HL-60 (cell line): ENCODE measurements at regions not wholly inside any gene's neighbourhood (a gene's known extent, or its start where the extent isn't known, plus 50 kb on each side); places are given as distances from the start of the nearest gene placed in this dataset.

Experiments
- DNase-seq, 2 experiments: peaks; one replicate each; pipeline ENCODE4 v3.0.0-alpha.2; 2010 to 2020; ENCODE audit warnings: low read depth in 1 of 2, low spot score in 1 of 2
- H3K27ac ChIP-seq: fragments of 250-450 bp; sonication (Bioruptor Pico); replicated peaks from 2 replicates; pipeline ENCODE4 v1.5.1; 2020; ENCODE audit warnings: mild to moderate bottlenecking, moderate library complexity
- H3K27me3 ChIP-seq: fragments of 250-450 bp; sonication (Bioruptor Pico); 2 replicates; pipeline ENCODE4 v1.5.1; 2021; ENCODE audit warnings: mild to moderate bottlenecking, moderate library complexity; ENCODE audit not compliant: insufficient read depth, poor library complexity, severe bottlenecking
- H3K4me3 ChIP-seq: replicated peaks from 2 replicates; pipeline ENCODE4 v1.5.1; 2011; ENCODE audit warnings: mild to moderate bottlenecking, control low read depth, low read length; ENCODE audit not compliant: insufficient read depth
- GABPA ChIP-seq: IDR thresholded peaks from 2 replicates; pipeline ENCODE4 v1.6.1; 2012; ENCODE audit warnings: low read depth
- POLR2AphosphoS5 ChIP-seq: IDR thresholded peaks from 2 replicates; pipeline ENCODE4 v1.6.1; 2012; ENCODE audit warnings: low read depth
- SPI1 ChIP-seq: IDR thresholded peaks from 2 replicates; pipeline ENCODE4 v1.6.1; 2012; ENCODE audit warnings: low read depth, mild to moderate bottlenecking, borderline replicate concordance
- TF ChIP-seq, protein P1 (sequence below): IDR thresholded peaks from one replicate; pipeline ENCODE4 v1.5.1; 2011; ENCODE audit warnings: low read length, control low read depth, inconsistent platforms; ENCODE audit not compliant: insufficient read depth
- TF ChIP-seq, protein P2 (sequence below): IDR thresholded peaks from 2 replicates; pipeline ENCODE4 v1.6.1; 2012; ENCODE audit warnings: low read depth; ENCODE audit not compliant: insufficient replicate concordance

DNA sequence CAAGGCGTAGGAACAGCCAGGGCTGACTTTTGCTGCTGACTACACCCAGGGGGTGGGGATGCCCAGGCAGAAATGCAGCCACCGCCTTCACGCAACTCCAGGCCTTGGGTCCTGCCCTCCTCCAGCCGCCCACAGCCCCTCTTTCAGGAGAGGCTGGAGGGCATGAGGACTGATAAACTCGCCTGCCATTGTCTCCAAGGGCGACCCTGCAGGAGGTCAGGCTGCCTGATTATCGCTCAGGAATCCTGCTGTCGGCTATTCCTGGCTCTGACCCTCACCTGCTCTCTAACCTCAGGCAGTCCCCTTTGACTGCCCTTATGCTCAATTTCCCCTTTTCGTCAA lies 62.0 kb upstream of the HDDC2 start:
- peaks cover 21% of the 10 kb centered on the region for H3K27me3 ChIP-seq
- no peak overlapping the region for H3K27ac ChIP-seq
- no peak for TF ChIP-seq POLR2AphosphoS5
- TF ChIP-seq GABPA: no peak
- TF ChIP-seq, protein P1, sequence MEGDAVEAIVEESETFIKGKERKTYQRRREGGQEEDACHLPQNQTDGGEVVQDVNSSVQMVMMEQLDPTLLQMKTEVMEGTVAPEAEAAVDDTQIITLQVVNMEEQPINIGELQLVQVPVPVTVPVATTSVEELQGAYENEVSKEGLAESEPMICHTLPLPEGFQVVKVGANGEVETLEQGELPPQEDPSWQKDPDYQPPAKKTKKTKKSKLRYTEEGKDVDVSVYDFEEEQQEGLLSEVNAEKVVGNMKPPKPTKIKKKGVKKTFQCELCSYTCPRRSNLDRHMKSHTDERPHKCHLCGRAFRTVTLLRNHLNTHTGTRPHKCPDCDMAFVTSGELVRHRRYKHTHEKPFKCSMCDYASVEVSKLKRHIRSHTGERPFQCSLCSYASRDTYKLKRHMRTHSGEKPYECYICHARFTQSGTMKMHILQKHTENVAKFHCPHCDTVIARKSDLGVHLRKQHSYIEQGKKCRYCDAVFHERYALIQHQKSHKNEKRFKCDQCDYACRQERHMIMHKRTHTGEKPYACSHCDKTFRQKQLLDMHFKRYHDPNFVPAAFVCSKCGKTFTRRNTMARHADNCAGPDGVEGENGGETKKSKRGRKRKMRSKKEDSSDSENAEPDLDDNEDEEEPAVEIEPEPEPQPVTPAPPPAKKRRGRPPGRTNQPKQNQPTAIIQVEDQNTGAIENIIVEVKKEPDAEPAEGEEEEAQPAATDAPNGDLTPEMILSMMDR: no peak
- no peak for TF ChIP-seq SPI1
- DNase-seq: no peak
- H3K4me3 ChIP-seq: no peak overlapping the region

DNA sequence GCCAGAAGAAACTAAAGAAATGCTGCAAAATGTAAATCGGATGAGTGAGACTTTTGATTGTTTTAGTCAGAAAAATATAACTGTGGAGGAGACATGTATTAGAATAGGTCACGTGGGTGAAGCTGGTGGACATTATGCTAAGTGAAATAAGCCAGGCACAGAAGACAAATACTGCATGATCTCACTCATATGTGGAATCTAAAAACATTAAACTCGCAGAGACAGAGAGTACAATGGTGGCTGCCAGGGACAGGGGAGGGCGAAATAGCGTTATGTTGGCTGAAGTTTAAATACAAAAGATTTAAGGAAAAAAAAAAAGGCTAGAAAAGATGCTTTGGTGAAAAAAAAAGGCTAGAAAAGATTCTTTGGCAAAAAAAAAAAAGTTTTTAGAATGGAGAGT lies 63.5 kb upstream of the HDDC2 start:
- H3K27ac ChIP-seq: no peak overlapping the region

DNA sequence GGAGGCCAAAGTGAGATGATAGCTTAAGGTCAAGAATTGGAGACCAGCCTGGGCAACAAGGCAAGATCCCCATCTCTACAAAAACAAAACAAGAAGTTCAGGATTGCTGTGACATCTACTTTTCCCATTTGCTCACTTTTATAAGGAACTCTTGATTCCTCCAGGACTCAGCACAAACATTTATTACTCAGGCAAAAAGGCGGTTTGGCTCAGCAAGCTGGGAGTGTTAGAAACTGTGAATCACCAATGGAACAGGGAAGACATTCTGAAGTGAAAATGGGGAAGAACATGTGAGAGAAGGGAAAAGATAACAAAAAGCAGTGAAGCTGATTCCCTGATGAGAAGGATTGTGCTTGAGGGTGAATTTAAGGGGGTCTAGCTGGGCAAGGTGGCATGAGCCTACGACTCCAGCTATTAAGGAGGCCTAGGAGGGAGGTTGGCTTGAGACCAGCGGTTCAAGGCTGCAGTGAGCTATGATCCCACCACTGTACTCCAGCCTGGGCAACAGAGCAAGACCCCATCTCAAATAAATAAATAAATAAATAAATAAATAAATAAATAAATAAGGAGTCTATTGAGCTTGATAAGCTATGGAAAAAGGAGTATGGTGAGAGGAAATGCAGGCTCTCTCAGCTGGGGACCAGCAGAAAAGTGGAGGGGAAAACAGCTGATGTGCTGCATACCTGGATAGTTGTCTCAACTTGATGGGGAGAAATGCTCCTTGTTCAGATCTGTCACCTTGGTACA lies 65.4 kb upstream of the HDDC2 start:
- no peak for DNase-seq
- Histone ChIP-seq H3K27ac (no peak overlapping the region), H3K4me3 (no peak overlapping the region), H3K27me3 (peaks cover 17% of the 10 kb centered on the region)
- TF ChIP-seq SPI1 (no peak), GABPA (no peak), POLR2AphosphoS5 (no peak)
- TF ChIP-seq, protein P2, sequence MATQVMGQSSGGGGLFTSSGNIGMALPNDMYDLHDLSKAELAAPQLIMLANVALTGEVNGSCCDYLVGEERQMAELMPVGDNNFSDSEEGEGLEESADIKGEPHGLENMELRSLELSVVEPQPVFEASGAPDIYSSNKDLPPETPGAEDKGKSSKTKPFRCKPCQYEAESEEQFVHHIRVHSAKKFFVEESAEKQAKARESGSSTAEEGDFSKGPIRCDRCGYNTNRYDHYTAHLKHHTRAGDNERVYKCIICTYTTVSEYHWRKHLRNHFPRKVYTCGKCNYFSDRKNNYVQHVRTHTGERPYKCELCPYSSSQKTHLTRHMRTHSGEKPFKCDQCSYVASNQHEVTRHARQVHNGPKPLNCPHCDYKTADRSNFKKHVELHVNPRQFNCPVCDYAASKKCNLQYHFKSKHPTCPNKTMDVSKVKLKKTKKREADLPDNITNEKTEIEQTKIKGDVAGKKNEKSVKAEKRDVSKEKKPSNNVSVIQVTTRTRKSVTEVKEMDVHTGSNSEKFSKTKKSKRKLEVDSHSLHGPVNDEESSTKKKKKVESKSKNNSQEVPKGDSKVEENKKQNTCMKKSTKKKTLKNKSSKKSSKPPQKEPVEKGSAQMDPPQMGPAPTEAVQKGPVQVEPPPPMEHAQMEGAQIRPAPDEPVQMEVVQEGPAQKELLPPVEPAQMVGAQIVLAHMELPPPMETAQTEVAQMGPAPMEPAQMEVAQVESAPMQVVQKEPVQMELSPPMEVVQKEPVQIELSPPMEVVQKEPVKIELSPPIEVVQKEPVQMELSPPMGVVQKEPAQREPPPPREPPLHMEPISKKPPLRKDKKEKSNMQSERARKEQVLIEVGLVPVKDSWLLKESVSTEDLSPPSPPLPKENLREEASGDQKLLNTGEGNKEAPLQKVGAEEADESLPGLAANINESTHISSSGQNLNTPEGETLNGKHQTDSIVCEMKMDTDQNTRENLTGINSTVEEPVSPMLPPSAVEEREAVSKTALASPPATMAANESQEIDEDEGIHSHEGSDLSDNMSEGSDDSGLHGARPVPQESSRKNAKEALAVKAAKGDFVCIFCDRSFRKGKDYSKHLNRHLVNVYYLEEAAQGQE: no peak
- TF ChIP-seq, protein P1: no peak

More for the DNA sequence above, 63.5 kb upstream of the HDDC2 start:
- TF ChIP-seq, protein P2: no peak
- TF ChIP-seq GABPA: no peak
- TF ChIP-seq, protein P1: no peak
- TF ChIP-seq SPI1: no peak
- no peak for TF ChIP-seq POLR2AphosphoS5
- Histone ChIP-seq H3K4me3 (no peak overlapping the region), H3K27me3 (peaks cover 21% of the 10 kb centered on the region)
- DNase-seq: no peak

DNA sequence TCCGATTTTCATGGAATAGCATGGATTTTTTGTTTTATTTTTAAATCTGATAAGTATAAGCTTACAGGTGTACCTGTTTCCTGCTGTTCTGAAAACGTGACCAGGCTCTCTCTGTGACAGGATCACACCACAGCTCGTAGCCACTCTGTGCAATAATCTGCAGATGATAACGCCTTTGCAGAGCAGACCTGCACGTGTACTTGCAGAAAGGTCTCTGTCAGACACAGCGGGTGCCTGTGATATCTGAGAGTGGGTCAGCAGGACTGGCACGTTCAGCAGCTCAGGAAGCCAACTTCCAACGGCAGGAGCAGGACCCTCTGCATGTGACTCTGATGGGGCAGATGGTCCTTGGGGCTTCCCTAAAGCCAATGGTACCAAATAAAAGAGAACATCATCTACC lies 68.6 kb upstream of the HDDC2 start:
- Histone ChIP-seq H3K27ac (no peak overlapping the region), H3K4me3 (no peak overlapping the region), H3K27me3 (peaks cover 2% of the 10 kb centered on the region)
- DNase-seq: no peak
- TF ChIP-seq, protein P1: no peak
